Non-pigmented ciliary epithelial cell (primary cell): ENCODE measurements at regions not wholly inside any gene's neighbourhood (a gene's known extent, or its start where the extent isn't known, plus 50 kb on each side); places are given as distances from the start of the nearest gene placed in this dataset.

Experiments used
- DNase-seq: peaks from one replicate; pipeline ENCODE4 v3.0.0-alpha.2; 2010; ENCODE audit warnings: low read depth

- no peak for DNase-seq
Measured at GRCh38 chr10:107390563-107390962, 226.1 kb upstream of the SORCS1 start.

GRCh38 chr10:107383357-107383756, 218.9 kb upstream of the SORCS1 start:
- DNase-seq = no peak

DNA sequence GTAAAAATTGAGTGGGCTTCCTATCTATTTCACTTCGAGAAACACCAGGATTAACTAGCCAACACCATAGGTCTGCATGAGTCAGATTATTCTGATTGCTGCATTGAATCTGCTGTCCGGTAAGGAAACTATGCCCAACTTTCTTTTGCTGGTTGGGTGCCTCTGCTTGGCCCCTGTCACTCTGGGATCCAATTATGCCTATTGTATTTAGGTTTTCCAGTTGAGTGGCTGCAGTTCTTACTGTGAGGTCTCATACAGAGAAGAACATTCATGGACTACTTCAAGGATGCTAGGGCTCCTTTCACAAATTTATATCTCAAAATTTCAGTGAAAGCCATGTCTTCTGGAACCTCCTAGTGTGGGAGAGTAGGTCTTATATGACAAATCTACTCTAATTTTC, 215.1 kb upstream of the SORCS1 start:
- DNase-seq = no peak

DNA sequence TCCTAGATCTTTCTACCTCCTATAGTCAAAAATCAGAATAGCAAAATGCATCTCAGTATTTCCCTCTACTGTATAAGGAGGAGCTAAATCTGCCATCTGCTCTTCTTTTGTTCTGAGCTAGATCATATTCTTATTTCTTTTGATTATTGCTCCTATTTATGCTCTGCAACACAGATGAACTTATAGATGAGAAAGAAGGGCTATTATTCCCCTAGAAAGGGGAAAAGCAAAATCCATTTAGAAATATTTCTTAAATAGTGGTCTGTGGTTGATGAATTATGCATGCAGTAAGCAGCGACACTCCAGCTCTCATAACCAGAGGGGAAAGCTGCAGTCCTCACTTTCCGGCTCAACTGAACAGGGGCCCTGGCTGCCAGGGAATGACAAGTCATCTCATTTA, 207.3 kb upstream of the SORCS1 start:
- DNase-seq = no peak

GRCh38 chr10:107364872-107365271, 200.4 kb upstream of the SORCS1 start:
- no peak for DNase-seq

- DNase-seq = no peak
Measured at GRCh38 chr10:107362306-107362705, 197.8 kb upstream of the SORCS1 start.

- DNase-seq = no peak
Measured at GRCh38 chr10:107357033-107357432, 192.5 kb upstream of the SORCS1 start.

DNA sequence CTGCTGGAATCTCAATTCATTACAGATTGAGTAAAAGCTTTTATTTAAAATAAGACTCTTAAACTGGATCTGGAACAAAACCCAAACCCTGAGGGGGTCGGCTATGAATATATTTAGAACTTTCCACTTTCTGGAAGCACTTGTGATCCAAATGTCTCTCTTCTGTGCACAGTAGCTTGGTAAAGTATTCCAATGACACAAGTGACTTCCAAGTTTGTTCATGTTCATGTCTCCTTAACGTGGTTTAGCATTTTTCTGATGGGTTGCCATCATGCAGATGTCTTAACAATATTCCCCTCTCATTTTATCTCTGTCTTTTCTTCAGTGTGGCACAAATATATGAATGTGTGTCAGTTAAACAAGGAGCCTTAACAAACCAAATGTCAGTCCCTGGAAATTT, 191.9 kb upstream of the SORCS1 start:
- DNase-seq = no peak

DNA sequence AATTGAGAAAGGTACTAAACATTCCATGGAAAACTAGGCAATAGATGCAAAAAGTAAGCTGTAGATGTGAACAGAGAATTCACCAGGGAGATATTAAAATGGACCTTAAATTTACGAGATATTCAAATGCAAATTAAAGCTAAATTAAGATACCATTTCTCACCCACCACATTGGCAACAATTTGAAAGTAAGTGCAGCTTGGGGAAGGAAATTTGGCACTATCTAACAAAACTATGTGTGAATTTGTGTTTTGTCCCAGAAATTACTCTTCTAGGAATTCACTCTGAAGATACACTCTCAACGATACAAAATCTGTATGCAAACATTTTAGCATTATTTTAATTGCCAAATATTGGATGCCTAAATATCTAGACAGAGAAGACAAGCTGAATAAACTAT, 178.2 kb upstream of the SORCS1 start:
- DNase-seq = no peak

DNA sequence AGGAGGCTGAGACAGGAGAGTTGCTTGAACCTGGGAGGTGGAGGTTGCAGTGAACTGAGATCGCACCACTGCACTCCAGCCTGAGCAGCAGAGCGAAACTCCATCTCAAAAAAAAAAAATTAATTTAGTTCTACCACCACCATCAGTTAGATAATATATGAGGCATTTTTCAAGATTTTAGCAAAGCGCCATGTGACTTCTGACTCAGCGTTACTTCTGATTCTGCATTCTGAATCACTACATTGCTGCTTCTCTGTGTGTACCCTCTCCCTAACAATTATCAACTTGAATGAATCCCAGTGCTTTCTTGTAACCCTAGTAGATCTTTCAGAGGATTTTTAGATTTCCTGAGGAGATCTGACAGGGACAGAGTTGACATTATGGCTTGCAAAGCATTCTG, 176.8 kb upstream of the SORCS1 start:
- no peak for DNase-seq

DNA sequence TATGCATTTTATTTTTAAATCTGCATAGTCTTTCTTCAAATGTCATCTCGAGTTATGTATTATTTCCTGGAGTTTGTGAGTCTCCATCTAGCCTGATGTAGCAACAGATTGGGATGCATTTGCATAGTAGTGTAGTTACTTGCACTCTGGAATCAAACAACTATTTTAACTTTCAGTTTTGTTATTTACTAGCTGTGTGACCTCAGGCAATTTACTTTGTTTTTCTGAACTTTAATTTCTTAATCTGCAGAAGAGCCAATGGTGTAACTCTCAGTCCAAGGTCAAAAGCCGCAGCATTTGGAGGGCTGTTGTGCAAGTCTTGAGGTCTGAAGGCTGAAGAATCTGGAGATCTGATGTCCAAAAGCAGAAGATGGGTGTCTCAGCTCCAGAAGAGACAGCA, 175.8 kb upstream of the SORCS1 start:
- DNase-seq = no peak

- DNase-seq = no peak
Measured at GRCh38 chr10:107336061-107336460, 171.6 kb upstream of the SORCS1 start.

DNA sequence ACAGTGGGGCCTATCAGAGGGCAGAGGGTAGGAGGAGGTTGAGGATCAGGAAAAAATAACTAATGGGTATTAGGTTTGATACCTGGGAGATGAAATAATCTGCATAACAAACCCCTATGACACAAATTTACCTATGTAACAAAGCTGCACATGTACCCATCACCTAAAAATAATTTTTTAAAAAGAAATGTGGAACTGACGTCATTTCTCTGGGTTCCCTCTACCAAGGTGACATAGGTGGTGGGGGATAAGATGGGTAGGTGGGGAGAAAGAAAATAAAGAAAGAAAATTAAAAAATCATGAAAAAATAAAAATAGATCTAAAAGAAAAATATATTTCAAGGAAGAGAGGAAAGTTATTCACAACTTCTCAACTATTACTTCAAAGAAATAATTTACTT, 153.1 kb upstream of the SORCS1 start:
- DNase-seq = no peak

DNA sequence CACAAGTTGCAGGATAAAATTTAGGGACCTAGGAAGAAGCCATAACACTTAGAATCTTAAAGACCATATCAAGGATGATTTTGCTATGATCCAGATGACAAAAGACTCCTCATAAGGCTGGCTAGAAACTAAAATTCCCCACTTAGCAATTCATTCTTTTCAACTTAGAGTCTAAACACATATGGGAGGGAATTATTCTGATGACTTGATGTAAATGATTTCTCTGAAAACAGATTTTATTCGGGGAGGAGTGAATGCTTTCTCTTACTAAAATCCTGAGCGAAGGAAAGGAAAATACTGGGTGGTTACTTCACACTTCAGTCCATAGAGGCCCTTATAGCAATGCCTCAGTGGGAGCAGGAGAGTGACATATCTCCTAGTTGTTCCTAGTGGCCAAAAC, 138.7 kb upstream of the SORCS1 start:
- DNase-seq = no peak

DNA sequence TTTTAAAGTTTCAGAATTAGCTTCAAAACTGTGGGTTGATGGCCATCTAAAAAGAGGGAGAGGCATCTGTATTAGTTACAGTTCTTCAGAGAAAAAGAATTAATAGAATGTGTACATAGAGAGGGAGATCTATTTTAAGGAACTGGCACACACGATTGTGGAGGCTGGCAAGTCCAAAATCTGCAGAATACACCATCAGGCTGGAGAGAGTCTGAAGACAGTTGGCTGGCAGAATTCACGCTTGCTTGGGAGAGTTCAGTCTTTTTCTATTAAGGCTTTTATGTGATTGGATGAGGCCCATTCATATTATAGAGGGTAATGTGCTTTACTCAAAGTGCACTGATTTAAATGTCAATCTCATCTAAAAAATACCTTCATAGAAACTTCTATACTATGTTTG, 135.1 kb upstream of the SORCS1 start:
- DNase-seq = no peak

DNA sequence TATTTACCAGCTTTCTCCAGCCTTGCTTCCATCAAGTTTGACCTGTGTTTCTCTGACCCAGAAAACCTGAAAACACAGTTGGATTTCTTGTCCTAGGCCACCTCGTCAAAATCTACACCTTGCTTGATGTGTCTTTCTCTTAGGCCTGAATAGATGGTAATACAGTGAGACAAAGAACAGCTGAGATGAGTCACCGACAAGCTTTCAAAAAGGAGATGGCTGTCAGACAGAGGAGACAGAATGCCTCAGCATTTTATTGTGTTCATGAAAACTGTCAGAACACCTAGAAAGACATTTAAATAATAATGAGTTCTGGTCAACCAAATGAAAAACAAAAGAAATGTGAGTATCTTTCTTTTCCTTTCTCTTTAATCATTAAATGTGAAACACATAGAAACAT, 119.7 kb upstream of the SORCS1 start:
- DNase-seq = no peak

GRCh38 chr10:107280293-107280692, 115.8 kb upstream of the SORCS1 start:
- DNase-seq = no peak

- no peak for DNase-seq
Measured at GRCh38 chr10:107277591-107277990, 113.1 kb upstream of the SORCS1 start.

DNA sequence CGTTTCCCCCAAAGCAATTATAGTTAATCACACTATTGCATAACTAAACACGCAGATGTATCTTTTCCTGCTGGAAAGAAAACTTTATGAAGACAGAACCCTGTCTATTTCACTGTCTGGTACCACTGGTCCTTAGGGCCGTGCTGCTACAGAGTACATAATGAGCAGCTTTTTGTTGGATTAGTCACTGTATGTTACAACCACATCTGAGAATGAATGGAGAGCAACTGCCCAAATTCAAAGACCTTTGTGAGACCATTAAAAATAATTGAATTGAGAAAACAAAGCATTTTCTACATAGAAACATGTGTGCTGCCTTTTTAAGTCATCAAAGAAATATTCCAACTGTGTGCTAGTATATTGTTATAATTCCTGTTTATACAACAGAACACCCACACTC, 111.3 kb upstream of the SORCS1 start:
- no peak for DNase-seq

- DNase-seq = no peak
Measured at GRCh38 chr10:107269626-107270025, 105.1 kb upstream of the SORCS1 start.

- DNase-seq = no peak
Measured at GRCh38 chr10:107264742-107265141, 100.2 kb upstream of the SORCS1 start.

DNA sequence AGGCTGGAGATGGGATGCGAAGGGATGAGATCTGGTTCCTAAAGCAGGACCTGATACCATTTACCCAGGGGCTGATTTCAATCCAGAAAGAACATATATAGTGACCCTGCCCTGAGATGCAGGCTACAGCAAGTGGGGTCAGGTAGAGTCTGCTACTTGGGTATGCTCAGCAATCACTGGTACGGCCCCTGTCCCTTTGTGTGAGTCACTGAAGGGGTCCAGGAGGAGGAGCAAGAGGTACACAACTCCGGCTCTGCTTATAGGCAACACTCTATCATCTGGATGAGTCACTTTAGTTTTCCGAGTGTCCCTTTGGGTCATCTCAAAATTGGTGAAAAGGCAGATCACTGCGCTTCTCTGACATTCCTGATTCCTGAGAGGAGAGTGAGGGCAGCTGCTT, 79.6 kb upstream of the SORCS1 start:
- no peak for DNase-seq

- DNase-seq = no peak
Measured at GRCh38 chr10:107238275-107238674, 73.8 kb upstream of the SORCS1 start.

DNA sequence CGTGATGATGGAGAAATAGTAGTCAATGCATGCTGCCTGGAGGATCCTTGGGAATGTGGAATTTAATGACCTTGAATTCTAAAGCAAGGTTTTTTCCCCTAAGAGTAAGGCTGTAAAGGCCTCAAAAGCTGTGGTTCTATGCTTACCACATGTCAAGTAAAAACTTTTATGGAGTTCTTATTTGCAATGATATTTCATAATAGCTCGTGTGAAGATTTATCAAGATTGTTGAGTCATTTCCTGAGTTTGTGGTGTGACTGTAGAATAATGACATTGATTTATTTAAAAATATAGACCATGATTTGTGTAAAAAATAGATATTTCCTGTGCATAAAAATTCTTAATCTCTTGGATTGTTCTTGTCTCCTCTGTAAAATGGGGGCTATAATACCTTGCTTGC, 67.5 kb upstream of the SORCS1 start:
- no peak for DNase-seq

DNA sequence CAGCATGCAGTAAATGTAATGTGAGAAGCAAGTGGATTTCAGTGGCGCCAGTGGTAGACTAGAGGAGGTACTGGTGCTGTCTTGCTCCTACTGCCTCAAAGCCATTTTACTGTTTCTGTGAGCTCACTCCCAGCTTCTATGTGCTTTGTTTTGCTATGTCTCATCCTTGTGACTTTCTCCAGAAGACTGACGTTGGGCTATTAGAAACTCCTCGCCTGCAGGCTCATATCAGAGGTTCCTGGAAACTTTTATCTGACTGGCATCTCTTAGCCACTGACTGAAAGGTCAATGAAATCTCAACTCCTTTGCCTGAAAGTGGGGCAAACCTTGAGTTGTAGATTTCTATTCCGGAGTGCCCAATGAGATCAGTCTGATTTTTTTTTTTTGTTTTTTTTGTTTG, 66.4 kb upstream of the SORCS1 start:
- DNase-seq = no peak
